Glomerular endothelial cell (primary cell): ENCODE measurements at regions not wholly inside any gene's neighbourhood (a gene's known extent, or its start where the extent isn't known, plus 50 kb on each side); places are given as distances from the start of the nearest gene placed in this dataset.

Experiments
- DNase-seq: peaks from one replicate; pipeline ENCODE4 v3.0.0-alpha.2; 2011; ENCODE audit warnings: low read depth, low spot score; ENCODE audit errors: extremely low read depth

DNA sequence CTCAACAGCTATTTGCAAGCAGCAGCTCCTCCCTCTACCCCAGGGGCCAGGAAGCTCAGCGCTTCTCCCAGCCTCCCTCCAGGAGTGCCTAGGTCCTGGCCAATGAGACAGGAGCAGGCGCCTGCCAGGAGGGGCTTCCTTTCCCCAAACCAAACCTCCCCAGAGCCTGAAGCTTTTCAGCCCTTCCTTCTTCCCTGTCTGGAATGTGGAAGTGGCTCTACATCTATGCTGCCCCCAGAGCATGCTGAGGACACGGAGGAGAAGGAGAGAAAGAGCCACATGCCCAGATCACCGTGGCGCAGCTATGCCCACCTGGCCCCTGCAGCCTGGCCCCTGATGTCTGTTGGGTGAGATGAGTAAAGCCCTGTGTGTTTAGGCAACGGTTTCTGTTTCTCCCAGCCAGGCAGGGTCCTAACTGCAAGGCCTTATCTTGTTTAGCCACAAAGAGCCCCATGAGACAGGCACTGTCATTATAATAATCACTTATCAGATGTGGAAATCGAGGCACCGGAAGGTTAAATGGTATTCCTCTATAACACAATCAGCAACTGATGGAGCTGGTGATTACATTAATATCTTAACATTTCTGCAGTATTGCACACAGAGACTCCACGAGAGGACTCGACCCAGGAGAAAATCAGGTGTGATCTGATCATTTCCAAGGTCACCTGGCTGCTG lies 315.8 kb downstream of the CTTN start:
- no peak for DNase-seq

- no peak for DNase-seq
Measured at GRCh38 chr11:70715166-70715951, 317.0 kb downstream of the CTTN start.

DNA sequence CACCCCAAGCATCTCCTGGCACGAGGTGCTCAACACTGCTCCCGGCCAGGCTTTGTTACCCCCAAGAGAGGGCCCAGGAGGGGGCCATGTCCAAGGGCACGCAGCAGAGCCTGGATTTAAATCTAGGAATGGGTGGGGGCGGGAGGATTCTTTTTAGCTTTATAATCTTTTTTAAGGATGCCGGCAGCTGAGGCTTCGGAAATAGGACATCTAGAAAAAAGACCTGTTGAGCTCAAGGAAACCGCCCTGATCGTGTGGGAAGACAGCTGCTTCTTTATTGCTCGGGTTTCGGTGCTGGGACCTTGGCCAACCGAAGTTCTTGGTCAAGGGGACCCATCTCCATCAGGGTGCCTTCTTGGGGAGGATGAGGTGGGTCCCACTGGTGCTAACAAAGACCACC lies 317.9 kb downstream of the CTTN start:
- DNase-seq: no peak

GRCh38 chr11:70716986-70717775 lies 318.9 kb downstream of the CTTN start:
- DNase-seq: no peak

DNA sequence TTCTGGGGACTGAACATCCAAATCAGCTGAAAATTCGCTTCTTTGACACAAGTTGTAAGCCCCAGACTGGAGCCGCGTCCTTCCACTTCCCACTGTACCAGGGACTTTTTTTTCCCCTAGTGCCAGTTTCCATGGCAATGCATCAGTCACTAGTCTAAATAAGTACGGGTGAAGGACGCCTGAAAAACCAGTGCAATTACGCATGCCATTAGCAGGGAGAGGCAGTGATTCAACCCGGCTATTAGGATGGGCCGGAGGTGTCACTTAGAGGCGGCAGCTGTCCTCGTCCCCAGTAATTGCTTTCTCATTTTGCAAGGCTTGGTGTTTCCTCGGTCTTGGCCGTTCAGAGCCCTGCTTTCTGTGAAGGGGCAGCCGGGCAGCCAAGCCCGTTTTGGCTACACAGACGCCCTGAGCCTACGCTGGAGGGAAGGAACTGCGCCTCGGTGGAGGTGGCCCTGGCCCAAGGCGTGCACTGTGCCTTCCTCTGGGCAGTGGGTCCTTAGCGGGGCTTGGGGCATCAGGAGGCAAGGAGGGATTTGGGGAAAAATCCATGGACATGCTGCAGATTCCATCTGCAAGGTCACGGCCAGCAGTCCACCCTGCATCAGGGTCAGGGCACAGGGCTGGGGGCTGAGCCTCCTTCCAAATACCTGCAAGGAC lies 319.7 kb downstream of the CTTN start:
- no peak for DNase-seq

- no peak for DNase-seq
Measured at GRCh38 chr11:70719516-70719915, 321.2 kb downstream of the CTTN start.

DNA sequence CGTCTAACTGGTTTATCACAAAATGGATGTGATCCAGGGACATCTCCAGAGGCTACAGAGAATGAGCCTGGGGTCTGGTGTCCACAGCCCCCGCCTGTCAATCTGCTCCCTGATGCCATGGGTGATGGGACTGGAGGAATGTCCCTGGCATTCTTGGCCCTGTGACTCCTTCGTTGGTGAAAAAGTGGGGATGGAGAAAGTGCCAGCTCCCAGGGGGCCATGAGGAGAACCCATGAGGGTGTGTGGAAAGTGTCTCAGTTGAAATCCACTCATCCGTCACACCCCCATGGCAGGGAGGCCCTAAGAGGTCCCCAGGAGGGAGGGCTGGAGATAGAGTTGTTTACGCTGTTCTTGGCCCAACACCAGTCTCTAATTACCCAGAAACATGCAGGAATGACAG lies 322.0 kb downstream of the CTTN start:
- DNase-seq: no peak

- DNase-seq: no peak
Measured at GRCh38 chr11:70721006-70721405, 322.7 kb downstream of the CTTN start.

GRCh38 chr11:70725278-70725677 lies 326.9 kb downstream of the CTTN start:
- DNase-seq: no peak

- DNase-seq: no peak
Measured at GRCh38 chr11:70725739-70726138, 327.4 kb downstream of the CTTN start.

GRCh38 chr11:70727021-70727420 lies 328.7 kb downstream of the CTTN start:
- no peak for DNase-seq

DNA sequence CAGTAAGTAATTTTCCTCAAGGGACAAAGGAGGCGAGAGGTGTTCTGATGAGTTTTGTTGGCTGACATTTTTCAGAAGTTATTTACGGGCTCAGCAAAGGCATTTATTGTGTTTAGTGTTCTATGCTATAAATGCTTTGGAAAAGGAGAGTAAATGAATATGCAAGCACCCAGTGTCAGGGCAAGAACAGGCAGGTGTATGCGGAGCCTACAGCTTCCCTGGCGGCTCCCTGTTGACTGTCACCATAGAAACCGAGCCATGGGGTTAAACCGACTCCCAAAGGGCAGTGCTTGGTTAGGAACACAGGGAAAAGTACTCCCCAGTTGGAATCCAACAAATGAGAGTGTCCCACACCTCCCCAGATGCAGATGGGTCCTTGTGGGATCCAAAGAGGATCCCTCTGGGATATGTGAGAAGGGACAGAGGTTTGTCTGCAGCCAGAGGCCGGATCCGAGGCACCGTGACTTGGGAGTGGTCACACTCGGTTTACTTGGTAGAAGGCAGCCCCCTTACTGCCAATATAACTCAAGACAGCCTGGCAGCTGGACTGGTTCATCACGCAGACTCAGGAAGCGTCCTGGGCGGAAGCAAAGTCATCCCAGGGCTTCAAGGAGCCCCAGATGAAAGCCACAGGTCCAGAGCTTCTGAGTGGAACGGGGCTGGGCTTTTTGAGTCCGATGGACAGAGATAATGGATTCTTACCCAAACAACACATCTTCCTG lies 329.7 kb downstream of the CTTN start:
- no peak for DNase-seq

- no peak for DNase-seq
Measured at GRCh38 chr11:70729949-70730348, 331.6 kb downstream of the CTTN start.

- DNase-seq: no peak
Measured at GRCh38 chr11:70730411-70730810, 332.1 kb downstream of the CTTN start.

DNA sequence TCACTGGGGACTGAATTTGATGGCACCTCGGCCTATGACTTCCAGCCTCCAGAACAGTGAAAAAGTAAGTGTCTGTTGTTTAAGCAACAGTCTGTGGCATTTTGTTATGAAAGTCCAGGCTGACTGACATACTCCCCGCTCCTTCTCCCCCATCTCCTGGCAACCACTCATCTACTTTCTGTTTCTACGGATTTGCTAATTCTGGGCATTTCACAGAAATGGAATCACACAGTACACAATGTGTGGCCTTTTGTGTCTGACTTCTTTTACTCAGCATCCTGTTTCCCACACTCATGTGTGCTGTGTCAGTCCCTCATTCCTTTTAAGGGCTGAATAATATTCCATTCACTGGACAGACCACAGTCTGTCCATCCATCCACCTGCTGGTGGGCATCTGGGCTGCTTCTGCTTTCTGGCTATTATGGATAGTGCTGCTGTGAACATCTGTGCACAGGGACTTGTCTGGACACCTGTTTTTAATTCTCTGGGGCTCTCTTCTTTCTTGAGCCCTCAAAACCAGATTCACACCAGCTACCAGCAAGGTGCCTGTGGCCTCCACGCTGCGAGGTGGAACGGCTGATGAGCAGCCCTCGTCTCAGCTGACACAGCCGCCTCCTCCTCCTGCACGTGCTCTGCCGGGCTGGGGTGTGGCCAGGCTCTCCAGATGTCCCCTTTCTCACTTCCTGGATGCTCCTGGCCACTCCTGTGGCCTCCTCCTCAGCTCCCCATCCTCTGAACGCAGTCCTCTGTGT lies 333.1 kb downstream of the CTTN start:
- DNase-seq: no peak

- no peak for DNase-seq
Measured at GRCh38 chr11:70732023-70732880, 333.9 kb downstream of the CTTN start.

DNA sequence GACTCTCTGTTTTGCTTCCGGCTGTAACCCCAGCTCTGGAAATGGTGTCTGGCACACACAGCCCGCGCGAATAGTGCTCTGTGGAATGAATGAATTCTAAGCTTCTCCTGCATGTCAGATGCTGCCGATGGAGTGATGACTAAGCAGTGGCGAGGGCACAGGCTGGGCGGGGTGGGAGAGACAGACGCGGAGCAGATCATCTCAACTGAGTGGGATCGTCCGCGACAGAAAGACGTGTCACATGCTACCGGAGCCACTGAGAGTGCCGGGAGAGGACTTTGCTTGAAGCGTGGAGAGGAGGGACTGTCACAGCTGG lies 334.5 kb downstream of the CTTN start:
- DNase-seq: no peak

DNA sequence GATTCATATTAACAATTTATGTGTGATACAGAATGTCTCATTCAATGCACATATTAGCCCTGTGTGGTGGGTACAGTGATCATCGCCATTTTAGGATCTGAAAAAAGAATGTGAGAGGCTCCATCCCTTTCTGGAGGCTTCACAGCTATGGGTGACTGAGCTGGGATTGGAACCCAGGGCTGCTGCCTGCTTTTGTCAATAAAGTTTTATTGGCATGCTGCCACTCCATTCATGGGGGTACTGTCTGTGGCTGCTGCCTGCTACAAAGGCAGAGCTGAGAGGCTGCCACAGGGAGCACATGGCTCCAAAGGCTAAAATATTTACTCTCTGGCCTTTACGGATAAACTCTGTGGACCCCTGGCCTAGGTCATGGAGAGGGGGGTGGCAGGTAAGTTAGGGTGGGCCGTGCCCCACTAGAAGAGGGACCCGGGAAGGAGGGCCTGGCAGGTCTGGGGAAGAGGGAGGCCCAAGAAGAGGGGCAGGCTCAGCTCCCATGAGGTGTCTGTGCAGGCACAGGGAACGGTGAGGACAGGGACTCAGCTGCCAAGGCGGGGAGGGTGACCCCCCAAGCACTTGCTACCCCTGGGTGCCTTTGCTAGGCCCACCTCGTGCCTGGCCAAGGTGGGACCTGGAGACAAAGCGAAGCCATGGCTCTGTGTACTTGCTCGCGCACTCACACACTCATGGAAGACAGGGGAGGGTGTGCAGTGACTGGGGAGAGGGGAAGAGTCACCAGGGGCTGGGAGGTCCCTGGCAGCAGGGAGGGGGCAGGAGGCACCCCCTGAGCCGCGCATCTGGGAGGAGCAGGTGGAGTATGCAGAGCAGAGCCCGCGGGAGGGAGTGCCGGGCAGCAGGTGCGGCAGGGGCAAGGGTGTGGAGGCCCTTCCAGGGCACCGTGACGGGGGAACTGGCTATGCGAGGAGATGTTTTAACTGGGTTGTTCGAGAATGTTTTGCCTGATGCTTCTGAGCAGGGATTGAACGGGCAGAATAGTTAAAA lies 335.3 kb downstream of the CTTN start:
- no peak for DNase-seq
